ENCODE measurements at regions not wholly inside any gene's neighbourhood (a gene's known extent, or its start where the extent isn't known, plus 50 kb on each side); places are given as distances from the start of the nearest gene placed in this dataset.
"Not testable (repeated sequence)": the region's sequence is repeated elsewhere in the genome, so short reads cannot be mapped to it uniquely, and the experiment has no call there.

- intact Hi-C loops (cut with DNase I), result no loop called here
- H3K4me3 ChIP-seq, result no peak overlapping the region
- DNase-seq (no peak), ATAC-seq (no peak)
- no peaks in the 10 kb centered on the region for H3K4me1 ChIP-seq
- H3K9me3 ChIP-seq, result no peaks in the 10 kb centered on the region
- no peak for TF ChIP-seq CTCF (IDR thresholded peaks at IDR 0.05)
- no peaks in the 10 kb centered on the region for H3K36me3 ChIP-seq
- H3K27me3 ChIP-seq, result no peaks in the 10 kb centered on the region
- no peak overlapping the region for H3K27ac ChIP-seq
Measured at GRCh38 chr11:87635001-87635400, 540.2 kb downstream of the RAB38 start.

- Histone ChIP-seq H3K9me3 (no peaks in the 10 kb centered on the region), H3K4me1 (no peaks in the 10 kb centered on the region), H3K27ac (no peak overlapping the region), H3K36me3 (no peaks in the 10 kb centered on the region), H3K4me3 (no peak overlapping the region), H3K27me3 (no peaks in the 10 kb centered on the region)
- no peak for TF ChIP-seq CTCF (IDR thresholded peaks at IDR 0.05)
- intact Hi-C loops (cut with DNase I), result no loop called here
- DNase-seq (no peak), ATAC-seq (no peak)
Measured at GRCh38 chr11:87634331-87634730, 540.9 kb downstream of the RAB38 start.

GRCh38 chr11:87628957-87629356 lies 546.3 kb downstream of the RAB38 start:
- Histone ChIP-seq H3K4me3 (no peak overlapping the region), H3K27ac (no peak overlapping the region), H3K27me3 (no peaks in the 10 kb centered on the region), H3K4me1 (no peaks in the 10 kb centered on the region), H3K36me3 (no peaks in the 10 kb centered on the region), H3K9me3 (no peaks in the 10 kb centered on the region)
- intact Hi-C loops (cut with DNase I), result no loop called here
- ATAC-seq, result no peak
- TF ChIP-seq CTCF (IDR thresholded peaks at IDR 0.05), result no peak
- no peak for DNase-seq

- no peaks in the 10 kb centered on the region for H3K36me3 ChIP-seq
Measured at GRCh38 chr11:87628026-87628580, 547.1 kb downstream of the RAB38 start.

GRCh38 chr11:87623531-87624365 lies 551.5 kb downstream of the RAB38 start:
- DNase-seq; H3K9me3 ChIP-seq; H3K4me3 ChIP-seq; H3K27ac ChIP-seq; intact Hi-C loops (cut with DNase I); H3K27me3 ChIP-seq; ATAC-seq; H3K36me3 ChIP-seq; H3K4me1 ChIP-seq: not testable (repeated sequence)

More at GRCh38 chr11:87628026-87628580, 547.1 kb downstream of the RAB38 start:
- no peak for DNase-seq
- intact Hi-C loops (cut with DNase I), result no loop called here
- TF ChIP-seq CTCF (IDR thresholded peaks at IDR 0.05), result no peak
- no peaks in the 10 kb centered on the region for H3K27me3 ChIP-seq
- H3K9me3 ChIP-seq, result no peaks in the 10 kb centered on the region
- H3K4me3 ChIP-seq, result no peak overlapping the region
- H3K4me1 ChIP-seq, result no peaks in the 10 kb centered on the region
- ATAC-seq, result no peak
- H3K27ac ChIP-seq, result no peak overlapping the region

GRCh38 chr11:87616511-87616910 lies 558.7 kb downstream of the RAB38 start:
- H3K4me3 ChIP-seq, result no peak overlapping the region
- no peaks in the 10 kb centered on the region for H3K9me3 ChIP-seq
- DNase-seq, result no peak
- no peak for TF ChIP-seq CTCF (IDR thresholded peaks at IDR 0.05)
- ATAC-seq, result no peak
- intact Hi-C loops (cut with DNase I), result no loop called here
- H3K27ac ChIP-seq, result no peak overlapping the region
- no peaks in the 10 kb centered on the region for H3K4me1 ChIP-seq
- H3K27me3 ChIP-seq, result no peaks in the 10 kb centered on the region
- H3K36me3 ChIP-seq, result no peaks in the 10 kb centered on the region

Data from upper lobe of right lung (tissue), 1 donor.